H1 (cell line): ENCODE measurements at regions not wholly inside any gene's neighbourhood (a gene's known extent, or its start where the extent isn't known, plus 50 kb on each side); places are given as distances from the start of the nearest gene placed in this dataset.

Experiments used
- CTCF ChIA-PET: fragments of 300-600 bp; sonication (Branson Sonifier 250); formaldehyde crosslinking; loops from one replicate; lab custom pipeline; 2021; ENCODE audit not compliant: partially characterized antibody; lab: Charles Lee
- POLR2A ChIA-PET: fragments of 300-600 bp; sonication (Branson Sonifier 250); formaldehyde crosslinking; loops from one replicate; lab custom pipeline; 2021; ENCODE audit warnings: inconsistent platforms; ENCODE audit not compliant: partially characterized antibody; lab: Charles Lee
- DNase-seq, 2 experiments: peaks; one replicate each; pipeline versions ENCODE4 v3.0.0 to v3.0.0-alpha.2; 2010 to 2022; ENCODE audit warnings: low spot score in 2 of 2, low read depth in 1 of 2, mixed read lengths in 1 of 2
- FAIRE-seq: peaks from 2 replicates; lab custom pipeline; 2011; peaks lifted over from hg19 to GRCh38; lab: Jason Lieb, UNC
- H2AFZ ChIP-seq: 2 replicates; pipeline ENCODE4 v1.8.1; 2012; ENCODE audit warnings: low read length, inconsistent platforms
- H2AK5ac ChIP-seq: 2 replicates; pipeline ENCODE4 v1.6.1; 2013; ENCODE audit warnings: low read depth, low read length
- H2BK120ac ChIP-seq: replicated peaks from 2 replicates; pipeline ENCODE3; 2013; ENCODE audit warnings: low read depth, low read length, inconsistent platforms
- H2BK12ac ChIP-seq: 2 replicates; pipeline ENCODE4 v1.6.1; 2013; ENCODE audit warnings: low read depth, low read length
- H2BK15ac ChIP-seq: 2 replicates; pipeline ENCODE4 v1.6.1; 2013; ENCODE audit warnings: low read length
- H2BK20ac ChIP-seq: 2 replicates; pipeline ENCODE4 v1.6.1; 2013; ENCODE audit warnings: low read length
- H2BK5ac ChIP-seq: 2 replicates; pipeline ENCODE4 v1.6.1; 2013; ENCODE audit warnings: low read depth, low read length
- H3K14ac ChIP-seq: 2 replicates; pipeline ENCODE4 v1.6.1; 2013; ENCODE audit warnings: inconsistent platforms; ENCODE audit not compliant: insufficient read length
- H3K18ac ChIP-seq: 2 replicates; pipeline ENCODE4 v1.6.1; 2013; ENCODE audit warnings: low read length; ENCODE audit errors: extremely low read depth
- H3K23ac ChIP-seq: 2 replicates; pipeline ENCODE4 v1.6.1; 2013; ENCODE audit warnings: inconsistent platforms; ENCODE audit not compliant: insufficient read length
- H3K23me2 ChIP-seq: 2 replicates; pipeline ENCODE4 v1.6.1; 2013; ENCODE audit warnings: low read depth, low read length
- H3K27ac ChIP-seq: 2 replicates; pipeline ENCODE4 v1.6.1; 2011; ENCODE audit warnings: low read depth, low read length, inconsistent platforms
- H3K27me3 ChIP-seq, 4 experiments: replicated peaks in 1 of 4; 1 replicate in 1 of 4; 2 replicates in 3 of 4; pipeline versions ENCODE4 v1.6.1 to v1.8.1; 2011 to 2013; ENCODE audit warnings: low read length in 3 of 4, mild to moderate bottlenecking in 3 of 4, inconsistent platforms in 2 of 4, mixed read lengths in 2 of 4, moderate library complexity in 1 of 4; ENCODE audit not compliant: control insufficient read depth in 3 of 4, insufficient read depth in 3 of 4; ENCODE audit errors: extremely low read depth in 1 of 4
- H3K36me3 ChIP-seq, 4 experiments: 2 replicates each; pipeline versions ENCODE4 v1.6.1 to v1.8.1; 2011 to 2013; ENCODE audit warnings: mild to moderate bottlenecking in 4 of 4, low read length in 3 of 4, moderate library complexity in 2 of 4, control low read depth in 1 of 4, inconsistent platforms in 1 of 4; ENCODE audit not compliant: insufficient read depth in 4 of 4, control insufficient read depth in 2 of 4
- H3K4ac ChIP-seq: replicated peaks from 2 replicates; pipeline ENCODE3; 2013; ENCODE audit warnings: low read length, low read depth, mixed read lengths, inconsistent platforms; ENCODE audit not compliant: insufficient read length
- H3K4me1 ChIP-seq, 4 experiments: replicated peaks in 1 of 4; 1 replicate in 1 of 4; 2 replicates in 3 of 4; pipeline versions ENCODE4 v1.6.1 to v1.8.1; 2011 to 2013; ENCODE audit warnings: low read length in 3 of 4, inconsistent platforms in 2 of 4, mixed read lengths in 1 of 4; ENCODE audit not compliant: insufficient read depth in 4 of 4, control insufficient read depth in 3 of 4
- H3K4me2 ChIP-seq, 2 experiments: 2 replicates each; pipeline versions ENCODE4 v1.6.1 to v1.8.1; 2011 to 2013; ENCODE audit warnings: low read depth in 2 of 2, low read length in 2 of 2, control low read depth in 1 of 2, inconsistent platforms in 1 of 2, mild to moderate bottlenecking in 1 of 2; ENCODE audit not compliant: insufficient read depth in 1 of 2
- H3K4me3 ChIP-seq, 4 experiments: fragments of 200-600, 300-600 bp in 1 of 4; sonication (generic), shearing (Covaris generic), sonication (Bioruptor Twin) in 1 of 4; 2 replicates each; pipeline versions ENCODE4 v1.5.1 to v1.8.1; 2011 to 2016; ENCODE audit warnings: low read length in 4 of 4, low read depth in 3 of 4, control low read depth in 2 of 4, inconsistent platforms in 2 of 4, mild to moderate bottlenecking in 2 of 4, mixed read lengths in 1 of 4, moderate library complexity in 1 of 4; ENCODE audit not compliant: insufficient read depth in 2 of 4; ENCODE audit errors: extremely low read depth in 1 of 4
- H3K56ac ChIP-seq: replicated peaks from 2 replicates; pipeline ENCODE3; 2013; ENCODE audit warnings: low read depth, mild to moderate bottlenecking, mixed read lengths, low read length, inconsistent platforms; ENCODE audit not compliant: insufficient read length
- H3K79me1 ChIP-seq: 2 replicates; pipeline ENCODE4 v1.6.1; 2013; ENCODE audit warnings: low read depth, low read length, control low read depth
- H3K79me2 ChIP-seq, 2 experiments: 2 replicates each; pipeline versions ENCODE4 v1.6.1 to v1.8.1; 2012 to 2013; ENCODE audit warnings: low read length in 2 of 2, mild to moderate bottlenecking in 2 of 2, inconsistent platforms in 1 of 2; ENCODE audit not compliant: insufficient read depth in 2 of 2, control insufficient read depth in 1 of 2
- H3K9ac ChIP-seq, 4 experiments: replicated peaks in 1 of 4; 1 replicate in 1 of 4; 2 replicates in 3 of 4; pipeline versions ENCODE4 v1.6.1 to v1.8.1; 2011 to 2013; ENCODE audit warnings: low read depth in 3 of 4, low read length in 3 of 4, control low read depth in 2 of 4, mild to moderate bottlenecking in 2 of 4, moderate library complexity in 2 of 4, inconsistent platforms in 1 of 4; ENCODE audit errors: extremely low read depth in 1 of 4
- H3K9me3 ChIP-seq, 2 experiments: 2 replicates each; pipeline versions ENCODE4 v1.6.1 to v1.8.1; 2012 to 2013; ENCODE audit warnings: mild to moderate bottlenecking in 2 of 2, moderate library complexity in 2 of 2, control low read depth in 1 of 2, inconsistent platforms in 1 of 2, low read depth in 1 of 2, low read length in 1 of 2, mixed read lengths in 1 of 2; ENCODE audit not compliant: insufficient read depth in 2 of 2
- H4K20me1 ChIP-seq, 2 experiments: replicated peaks in 1 of 2; 2 replicates each; pipeline versions ENCODE3 to v1.8.1; 2011 to 2013; ENCODE audit warnings: inconsistent platforms in 2 of 2, low read length in 2 of 2, mild to moderate bottlenecking in 1 of 2; ENCODE audit not compliant: insufficient read depth in 2 of 2, control insufficient read depth in 1 of 2
- H4K5ac ChIP-seq: 2 replicates; pipeline ENCODE4 v1.6.1; 2013; ENCODE audit warnings: low read length, low read depth, mixed read lengths, inconsistent platforms; ENCODE audit not compliant: insufficient read length
- H4K8ac ChIP-seq: 2 replicates; pipeline ENCODE4 v1.8.0; 2013; ENCODE audit warnings: mild to moderate bottlenecking, moderate library complexity, low read length, inconsistent platforms; ENCODE audit not compliant: insufficient read depth; ENCODE audit errors: extremely low read depth
- H4K91ac ChIP-seq: replicated peaks from 2 replicates; pipeline ENCODE3; 2013; ENCODE audit warnings: low read length, mixed read lengths, inconsistent platforms; ENCODE audit not compliant: insufficient read length
- CEBPB ChIP-seq: IDR thresholded peaks from 2 replicates; pipeline ENCODE4 v1.6.1; 2012; ENCODE audit warnings: low read depth, low read length
- EZH2 ChIP-seq: fragments of 200-600 bp; sonication (generic); IDR thresholded peaks from 2 replicates; pipeline ENCODE4 v1.7.1; 2012; ENCODE audit warnings: low read depth, mild to moderate bottlenecking, moderate library complexity, low read length, inconsistent platforms; ENCODE audit not compliant: severe bottlenecking
- WGBS, 2 experiments: shearing (Covaris generic) in 1 of 2; methylation state at CpG; one replicate each; pipeline versions ENCODE4 v1.1.6 to v1.1.7; 2013 to 2015; ENCODE audit warnings: low lambda C conversion rate in 2 of 2, mixed read lengths in 2 of 2, inconsistent platforms in 1 of 2, low coverage in 1 of 2, missing lambda C conversion rate in 1 of 2; ENCODE audit not compliant: insufficient replicate concordance in 2 of 2, insufficient coverage in 1 of 2, insufficient read length in 1 of 2; ENCODE audit errors: extremely low coverage in 1 of 2, missing lambda C conversion rate in 1 of 2; 5-methylcytosine and 5-hydroxymethylcytosine counted together

GRCh38 chr7:125136341-125136740, 206.7 kb upstream of the POT1 start:
- Histone ChIP-seq H4K91ac (no peak overlapping the region), H2BK120ac (no peak overlapping the region), H3K79me1 (no peaks in the 10 kb centered on the region), H3K27me3 (no peaks in the 10 kb centered on the region), H4K5ac (no peak overlapping the region), H2AK5ac (no peak overlapping the region), H3K79me2 (no peaks in the 10 kb centered on the region), H3K9me3 (no peaks in the 10 kb centered on the region), H3K23me2 (no peaks in the 10 kb centered on the region), H3K4me2 (peak overlapping the region in 1 of 2 experiments; percentile 37; a peak in 2 of 4 replicates), H4K20me1 (no peaks in the 10 kb centered on the region), H3K18ac (no peak overlapping the region), H3K14ac (no peak overlapping the region), H3K4me3 (no peak overlapping the region), H3K27ac (no peak overlapping the region), H3K36me3 (no peaks in the 10 kb centered on the region), H2BK15ac (no peak overlapping the region), H2BK20ac (no peak overlapping the region), H3K56ac (no peak overlapping the region), H3K9ac (no peak overlapping the region), H3K23ac (no peak overlapping the region), H3K4ac (no peak overlapping the region), H2BK5ac (no peak overlapping the region), H2AFZ (no peak overlapping the region), H3K4me1 (peaks cover 0 to 6% (median 0%) of the 10 kb centered on the region in 4 experiments; a peak in 2 of 7 replicates)
- FAIRE-seq (peak; percentile 50), DNase-seq (no peak)
- POLR2A ChIA-PET = no interaction called here
- CTCF ChIA-PET = no interaction called here
- WGBS, 2 experiments = 55% methylated on average over 1 of the region's 1 CpG; no CpG with 5 or more reads in 1 of the 2 experiments
- peak; percentile 33; the same call in 1 of the 2 replicates for TF ChIP-seq CEBPB
- TF ChIP-seq EZH2 = no peak
- TF ChIP-seq, all 59 proteins: peak for 1
- Histone ChIP-seq H2BK12ac (no peak overlapping the region), H4K8ac (no peak overlapping the region)
